ENCODE measurements at regions not wholly inside any gene's neighbourhood (a gene's known extent, or its start where the extent isn't known, plus 50 kb on each side); places are given as distances from the start of the nearest gene placed in this dataset.
A peak's percentile ranks its signal among the peaks of the same experiment; 100 is the strongest.

DNA sequence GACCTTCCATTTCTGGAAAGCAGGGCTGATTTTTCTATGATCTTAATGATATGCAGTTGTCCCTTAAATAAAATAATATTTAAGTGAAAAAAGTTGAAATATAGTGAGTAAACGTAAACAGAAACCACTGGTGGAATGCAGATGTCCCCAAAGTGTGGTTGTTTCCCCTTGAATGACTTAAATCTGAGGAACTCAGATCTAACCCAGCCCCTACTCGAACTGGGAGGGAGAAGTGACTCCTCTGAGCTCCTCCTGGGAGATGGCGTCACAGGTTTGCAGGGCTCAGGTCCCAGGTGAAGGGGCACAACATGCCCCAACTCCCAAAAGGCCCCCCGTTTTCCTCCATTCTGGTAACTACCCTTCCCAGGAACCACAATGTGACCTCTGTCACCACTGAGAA is 142.8 kb downstream of the IRF8 start:
- no peaks in the 10 kb centered on the region for H3K9me3 ChIP-seq
- intact Hi-C loops (cut with DNase I) = no loop called here
- WGBS = 46% methylated on average over 4 of the region's 4 CpGs
- H3K4me1 ChIP-seq (replicated peaks) = no peaks in the 10 kb centered on the region
- H3K4me3 ChIP-seq = no peak overlapping the region
- peaks cover 12% of the 10 kb centered on the region for H3K27me3 ChIP-seq (replicated peaks; ENCODE audit: insufficient read depth)
- no peak overlapping the region for H3K27ac ChIP-seq
- H3K36me3 ChIP-seq = no peaks in the 10 kb centered on the region
- TF ChIP-seq, protein P1, sequence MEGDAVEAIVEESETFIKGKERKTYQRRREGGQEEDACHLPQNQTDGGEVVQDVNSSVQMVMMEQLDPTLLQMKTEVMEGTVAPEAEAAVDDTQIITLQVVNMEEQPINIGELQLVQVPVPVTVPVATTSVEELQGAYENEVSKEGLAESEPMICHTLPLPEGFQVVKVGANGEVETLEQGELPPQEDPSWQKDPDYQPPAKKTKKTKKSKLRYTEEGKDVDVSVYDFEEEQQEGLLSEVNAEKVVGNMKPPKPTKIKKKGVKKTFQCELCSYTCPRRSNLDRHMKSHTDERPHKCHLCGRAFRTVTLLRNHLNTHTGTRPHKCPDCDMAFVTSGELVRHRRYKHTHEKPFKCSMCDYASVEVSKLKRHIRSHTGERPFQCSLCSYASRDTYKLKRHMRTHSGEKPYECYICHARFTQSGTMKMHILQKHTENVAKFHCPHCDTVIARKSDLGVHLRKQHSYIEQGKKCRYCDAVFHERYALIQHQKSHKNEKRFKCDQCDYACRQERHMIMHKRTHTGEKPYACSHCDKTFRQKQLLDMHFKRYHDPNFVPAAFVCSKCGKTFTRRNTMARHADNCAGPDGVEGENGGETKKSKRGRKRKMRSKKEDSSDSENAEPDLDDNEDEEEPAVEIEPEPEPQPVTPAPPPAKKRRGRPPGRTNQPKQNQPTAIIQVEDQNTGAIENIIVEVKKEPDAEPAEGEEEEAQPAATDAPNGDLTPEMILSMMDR (IDR thresholded peaks at IDR 0.05) = no peak
- no peak for TF ChIP-seq POLR2A (IDR thresholded peaks at IDR 0.05)
- no peak for TF ChIP-seq POLR2AphosphoS5 (IDR thresholded peaks at IDR 0.05)
- no peak for DNase-seq (ENCODE audit: low spot score)

DNA sequence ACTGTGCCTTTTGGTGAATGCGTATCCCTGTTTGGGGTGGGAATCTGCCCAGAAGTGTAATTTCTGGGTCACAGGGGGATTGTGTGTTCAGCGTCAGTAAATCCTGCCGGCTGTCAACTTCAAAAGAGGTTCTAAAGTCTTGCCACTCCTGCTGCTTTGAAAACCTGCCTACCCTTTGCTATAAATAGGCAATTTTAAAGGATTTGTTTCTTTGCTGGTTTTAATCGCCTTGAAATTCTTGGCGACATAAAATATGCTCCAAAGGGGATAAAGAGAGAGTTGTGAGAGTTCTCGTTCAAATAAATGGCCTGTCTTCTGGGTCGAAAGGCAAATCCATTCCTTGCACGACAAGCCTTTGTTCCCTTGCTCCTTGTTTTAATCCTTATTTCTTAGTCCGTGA is 143.4 kb downstream of the IRF8 start:
- TF ChIP-seq, protein P1 (IDR thresholded peaks at IDR 0.05) = no peak
- no peak for TF ChIP-seq POLR2A (IDR thresholded peaks at IDR 0.05)
- TF ChIP-seq POLR2AphosphoS5 (IDR thresholded peaks at IDR 0.05) = no peak
- Histone ChIP-seq H3K9me3 (no peaks in the 10 kb centered on the region), H3K36me3 (no peaks in the 10 kb centered on the region), H3K27ac (no peak overlapping the region), H3K4me1 (replicated peaks) (no peaks in the 10 kb centered on the region), H3K27me3 (replicated peaks; ENCODE audit: insufficient read depth) (peaks cover 12% of the 10 kb centered on the region), H3K4me3 (no peak overlapping the region)
- intact Hi-C loops (cut with DNase I) = no loop called here
- DNase-seq (ENCODE audit: low spot score) = no peak
- WGBS = 33% methylated on average over 9 of the region's 9 CpGs

DNA sequence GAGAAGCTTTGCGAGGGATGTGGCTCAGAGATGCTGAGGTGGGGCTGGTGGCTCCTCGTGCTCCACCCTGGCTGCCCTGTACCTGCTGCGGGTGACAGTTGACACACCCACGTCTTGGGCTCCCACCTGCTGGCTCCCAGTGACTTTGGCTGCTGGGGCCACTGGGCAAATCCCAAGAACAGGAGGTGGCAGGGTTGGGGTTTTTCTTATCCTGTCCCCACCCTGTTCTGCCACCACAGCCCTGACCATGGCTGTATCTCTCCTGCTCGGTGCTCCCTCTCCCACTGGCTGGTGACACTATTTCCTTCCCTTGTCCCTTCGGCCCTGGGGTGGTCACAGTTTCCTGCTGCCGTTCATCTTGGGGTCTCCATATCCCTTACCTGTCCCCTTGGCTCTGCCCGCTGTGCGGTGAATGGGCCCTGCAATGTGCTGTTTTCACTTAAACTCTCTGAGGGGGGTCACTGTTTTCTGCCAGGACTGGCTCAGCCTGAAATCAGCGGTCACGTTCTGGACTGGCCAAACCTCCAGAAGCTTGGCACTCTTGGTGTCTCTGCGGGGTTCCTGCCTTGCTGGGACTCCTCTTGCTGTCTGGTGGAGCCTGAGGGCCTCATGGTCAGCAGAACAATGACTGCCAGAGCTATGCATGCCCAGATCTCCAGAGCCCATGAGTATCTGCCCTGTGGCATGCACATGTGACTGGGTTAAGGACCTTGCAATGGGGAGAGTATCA is 144.2 kb downstream of the IRF8 start:
- no peak for DNase-seq (ENCODE audit: low spot score)
- Histone ChIP-seq H3K27ac (no peak overlapping the region), H3K9me3 (no peaks in the 10 kb centered on the region), H3K4me3 (no peak overlapping the region), H3K27me3 (replicated peaks; ENCODE audit: insufficient read depth) (peaks cover 12% of the 10 kb centered on the region), H3K4me1 (replicated peaks) (no peaks in the 10 kb centered on the region), H3K36me3 (no peaks in the 10 kb centered on the region)
- WGBS = 60% methylated on average over 12 of the region's 12 CpGs
- intact Hi-C loops (cut with DNase I) = no loop called here
- TF ChIP-seq, protein P1 (IDR thresholded peaks at IDR 0.05) = no peak
- TF ChIP-seq POLR2AphosphoS5 (IDR thresholded peaks at IDR 0.05) (no peak), POLR2A (IDR thresholded peaks at IDR 0.05) (no peak)

DNA sequence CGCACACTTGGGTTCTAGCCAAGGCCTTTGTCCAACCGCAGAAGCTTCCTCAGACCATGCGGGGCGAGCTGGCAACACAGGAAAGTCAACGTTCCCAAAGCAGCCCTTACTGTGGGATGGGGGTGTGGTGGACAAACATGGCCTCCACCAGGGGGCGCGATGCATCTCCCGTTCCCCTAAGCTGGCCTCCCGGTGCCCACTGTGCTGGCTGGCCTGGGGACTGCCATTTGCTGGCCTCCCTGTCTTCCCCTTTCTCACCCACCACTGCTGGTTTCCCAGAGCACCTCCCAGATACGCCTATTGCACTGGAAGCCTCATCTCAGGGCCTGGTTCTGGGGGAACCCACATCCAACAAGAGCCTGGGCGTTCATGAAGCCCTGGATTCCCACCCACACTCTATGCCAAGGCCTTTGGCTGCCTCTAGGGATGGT is 145.3 kb downstream of the IRF8 start:
- WGBS = 29% methylated on average over 11 of the region's 11 CpGs
- no peak for TF ChIP-seq POLR2A (IDR thresholded peaks at IDR 0.05)
- TF ChIP-seq, protein P1 (IDR thresholded peaks at IDR 0.05) = peak in 1 of 4 experiments; percentile 20
- Histone ChIP-seq H3K27me3 (replicated peaks; ENCODE audit: insufficient read depth) (peaks cover 12% of the 10 kb centered on the region), H3K27ac (no peak overlapping the region), H3K4me1 (replicated peaks) (no peaks in the 10 kb centered on the region), H3K36me3 (no peaks in the 10 kb centered on the region), H3K4me3 (no peak overlapping the region), H3K9me3 (no peaks in the 10 kb centered on the region)
- DNase-seq (ENCODE audit: low spot score) = no peak
- intact Hi-C loops (cut with DNase I) = no loop called here
